GM04504 (cell line): ENCODE measurements at regions not wholly inside any gene's neighbourhood (a gene's known extent, or its start where the extent isn't known, plus 50 kb on each side); places are given as distances from the start of the nearest gene placed in this dataset.
"Not testable (repeated sequence)": the region's sequence is repeated elsewhere in the genome, so short reads cannot be mapped to it uniquely, and the experiment has no call there.

Experiments
- DNase-seq: peaks from one replicate; pipeline ENCODE4 v3.0.0-alpha.2; 2012; ENCODE audit warnings: low read depth

DNA sequence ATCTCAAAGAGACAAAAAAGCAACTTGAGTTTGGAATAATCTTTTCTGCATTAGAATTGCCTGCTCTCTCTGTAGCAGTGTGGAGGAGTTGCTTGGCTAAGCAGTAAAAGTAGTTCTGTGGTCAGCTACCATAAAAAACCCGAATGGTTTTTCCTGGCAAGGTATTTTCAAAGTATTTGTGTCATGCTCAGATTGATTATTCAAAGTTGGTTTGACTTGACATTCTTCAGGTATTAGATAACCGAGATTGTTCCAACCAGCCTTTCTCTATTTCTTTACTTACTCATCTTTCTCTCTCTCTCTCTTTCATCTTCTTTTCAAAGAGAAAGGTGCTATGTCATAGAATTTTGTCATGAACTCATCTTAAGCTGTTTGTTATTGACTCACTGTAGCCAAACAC is 404.9 kb downstream of the CPS1 start:
- no peak for DNase-seq

DNA sequence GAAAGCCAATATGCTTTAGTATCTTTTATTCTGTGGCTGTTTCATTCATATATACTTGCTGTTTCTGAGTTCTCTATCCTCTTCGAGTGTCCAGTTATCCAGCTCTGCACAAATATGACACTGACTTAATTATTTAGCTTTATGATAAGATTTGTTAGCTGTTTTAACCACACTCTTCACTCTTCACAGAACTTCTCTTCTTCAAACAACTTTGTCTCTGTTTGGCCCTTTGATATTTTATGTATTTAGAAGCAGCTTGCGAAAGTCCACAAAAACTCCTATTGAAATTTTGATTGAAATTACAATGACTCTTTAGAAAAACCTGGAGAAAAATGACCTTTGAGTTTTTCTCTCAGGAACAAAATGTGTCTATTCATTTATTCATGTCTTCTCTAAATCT is 407.0 kb downstream of the CPS1 start:
- no peak for DNase-seq

DNA sequence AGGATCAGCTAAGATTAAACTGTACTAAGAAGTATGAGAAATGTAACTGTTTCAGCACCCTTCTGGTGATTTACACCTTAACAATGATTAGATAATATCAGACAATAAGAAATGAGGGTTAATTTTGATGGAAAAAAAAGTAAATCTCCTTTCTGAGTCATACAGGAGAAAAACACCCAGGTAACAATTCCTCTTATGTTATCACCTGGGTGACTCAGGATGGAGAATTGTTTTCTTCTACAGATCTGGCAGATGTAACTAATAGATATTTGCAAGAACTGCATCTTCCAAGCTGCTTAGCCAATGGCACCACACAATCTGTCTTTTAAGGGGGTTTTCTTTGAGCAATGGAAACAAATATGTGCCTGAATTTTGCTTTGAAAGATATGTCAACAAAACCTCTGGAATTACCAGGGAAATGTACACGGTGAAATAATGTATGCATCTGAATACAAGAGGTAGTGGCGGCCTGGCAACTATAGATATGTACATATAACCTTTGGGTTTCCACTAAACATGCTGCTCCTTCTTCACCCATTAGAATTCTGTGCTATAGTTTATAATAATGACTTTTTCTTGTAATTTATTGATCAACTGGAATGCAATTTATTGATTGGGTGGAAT is 407.9 kb downstream of the CPS1 start:
- no peak for DNase-seq

DNA sequence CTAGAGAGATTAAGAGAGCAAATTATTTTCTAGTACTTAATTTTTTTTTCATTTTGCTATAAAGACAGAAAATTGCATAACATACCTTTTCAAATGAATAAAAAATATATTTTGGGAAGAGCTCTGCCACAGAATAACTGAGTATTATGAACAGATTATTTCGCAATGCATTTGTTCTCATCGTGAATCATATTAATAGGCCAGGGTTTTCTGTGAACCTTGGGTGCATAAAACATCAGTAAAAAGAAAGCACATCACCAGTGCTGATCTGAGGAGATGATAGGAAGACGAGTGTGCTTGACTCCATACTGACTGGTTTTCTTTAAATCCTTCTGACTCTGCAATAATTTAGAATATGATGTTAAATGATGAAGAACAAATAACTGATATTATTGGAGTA is 409.1 kb downstream of the CPS1 start:
- DNase-seq = no peak

DNA sequence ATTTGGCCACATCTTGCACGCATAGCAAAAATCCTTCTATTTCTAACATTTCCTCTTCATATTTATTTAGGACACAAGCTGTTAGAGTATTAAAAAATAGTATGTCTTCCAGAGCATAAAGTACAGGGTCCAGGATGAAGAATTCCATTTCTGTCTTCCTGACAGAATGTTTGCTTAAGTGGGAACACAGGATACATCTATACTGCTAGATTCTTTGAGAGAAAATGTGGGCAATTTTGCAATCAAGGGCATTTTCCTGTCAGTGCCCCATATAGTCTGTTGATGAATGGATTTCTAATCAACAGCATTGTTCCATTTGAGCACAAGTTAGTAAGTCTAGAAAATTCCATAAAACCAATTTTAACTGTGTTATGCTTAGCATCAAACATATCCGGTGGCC is 409.9 kb downstream of the CPS1 start:
- DNase-seq = no peak

DNA sequence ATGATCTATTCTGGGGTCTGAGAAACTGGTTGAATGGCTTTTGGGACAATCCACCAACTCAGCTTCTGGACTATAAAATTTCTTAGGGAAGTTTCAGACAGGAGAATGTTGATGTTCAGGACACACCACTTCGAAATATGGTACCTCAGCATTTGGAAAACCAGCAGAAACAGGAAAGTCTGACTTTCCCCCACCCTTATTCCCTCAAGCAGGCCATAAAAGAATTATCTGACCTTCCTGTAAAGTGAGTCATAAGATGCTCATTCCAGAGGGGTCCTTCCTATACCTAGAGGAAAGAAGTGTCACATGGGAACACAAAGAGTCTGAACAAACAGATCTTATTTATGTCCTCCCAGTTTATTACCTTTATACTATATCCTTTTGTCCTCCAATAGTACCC is 415.0 kb downstream of the CPS1 start:
- DNase-seq = no peak

DNA sequence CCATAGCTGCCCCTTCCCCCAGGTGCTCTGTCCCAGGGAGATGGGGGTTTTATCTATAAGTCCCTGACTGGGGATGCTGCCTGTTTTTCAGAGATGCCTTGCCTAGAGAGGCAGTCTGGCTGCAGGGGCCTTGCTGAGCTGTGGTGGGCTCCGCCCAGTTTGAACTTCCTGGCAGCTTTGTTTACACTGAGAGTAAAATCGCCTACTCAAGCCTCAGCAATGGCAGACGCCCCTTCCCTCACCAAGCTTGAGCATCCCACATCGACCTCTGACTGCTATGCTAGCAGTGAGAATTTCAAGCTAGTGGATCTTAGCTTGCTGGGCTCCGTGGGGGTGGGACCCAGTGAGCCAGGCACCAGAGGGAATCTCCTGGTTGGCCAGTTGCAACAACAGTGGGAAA is 430.4 kb downstream of the CPS1 start:
- not testable (repeated sequence) for DNase-seq

DNA sequence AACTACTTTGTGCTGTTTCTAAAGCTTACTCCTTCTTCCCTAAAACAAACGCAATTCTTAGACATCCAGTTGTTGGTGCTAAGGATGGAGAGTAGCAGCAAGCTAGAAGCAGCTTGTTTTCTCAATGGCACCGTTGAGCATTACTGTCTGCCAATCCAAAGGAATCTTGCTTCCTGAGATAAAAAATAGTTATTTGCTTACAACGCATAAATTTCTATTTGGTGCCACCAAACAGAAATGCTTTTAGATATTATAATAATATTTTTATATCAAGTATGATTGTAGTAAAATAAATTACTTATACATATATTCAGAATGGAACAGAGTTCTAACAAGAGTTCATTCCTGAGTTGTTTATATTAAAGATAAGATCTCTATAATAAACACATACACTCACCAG is 434.7 kb downstream of the CPS1 start:
- no peak for DNase-seq

DNA sequence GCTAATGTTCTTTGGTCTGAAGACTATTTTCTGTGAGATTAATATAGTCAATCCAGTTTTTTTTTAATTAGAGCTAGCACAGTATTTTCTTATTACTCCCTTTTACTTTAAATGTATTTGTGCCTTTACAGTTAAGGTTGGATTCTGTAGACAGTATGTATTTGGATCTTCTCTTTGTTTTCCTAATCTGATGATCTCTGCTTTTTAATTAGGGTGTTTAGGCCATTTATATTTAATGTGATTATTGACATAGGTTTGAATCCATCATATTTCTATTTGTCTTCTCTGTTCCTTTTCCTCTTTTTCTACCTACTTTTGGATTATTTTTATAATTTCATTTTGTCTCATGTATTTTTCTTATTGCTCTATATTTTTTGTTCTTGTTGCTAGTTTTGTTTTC is 437.7 kb downstream of the CPS1 start:
- DNase-seq = no peak

DNA sequence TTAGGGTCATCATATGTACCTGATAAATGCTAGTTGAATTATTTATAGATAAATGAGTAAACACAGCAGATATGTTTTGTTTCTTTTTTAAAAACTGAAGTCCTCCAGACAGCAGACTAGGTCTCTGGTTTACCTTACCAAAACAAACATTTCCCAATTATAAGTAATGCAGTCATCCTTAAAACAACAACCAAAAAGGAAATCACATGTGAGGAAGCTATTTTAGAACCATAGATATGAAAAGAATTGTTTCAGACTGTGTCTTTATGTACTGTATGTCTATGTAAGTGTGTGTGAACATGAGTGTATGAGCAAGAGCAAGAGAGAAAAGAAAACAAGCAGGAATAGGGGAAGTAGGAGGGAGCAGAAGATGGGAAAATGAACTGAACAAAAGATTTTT is 441.0 kb downstream of the CPS1 start:
- no peak for DNase-seq

DNA sequence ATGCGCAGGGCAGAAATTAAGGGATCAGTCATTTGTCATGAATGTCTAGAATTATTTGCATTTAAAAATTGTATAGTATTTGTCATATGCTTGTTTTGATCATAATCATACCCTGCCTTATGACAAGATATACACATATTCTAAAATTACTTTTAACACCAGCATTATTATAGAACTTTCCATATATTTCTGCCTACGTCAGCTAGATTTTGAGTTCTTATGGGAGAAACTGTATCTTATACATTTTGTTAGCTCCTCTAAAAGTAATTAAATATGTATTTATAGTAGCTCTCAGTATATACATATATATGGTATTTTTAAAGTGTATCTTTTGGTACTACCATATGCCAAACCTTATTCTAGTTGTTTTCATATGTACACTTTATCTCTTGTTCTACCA is 441.9 kb downstream of the CPS1 start:
- DNase-seq = no peak

DNA sequence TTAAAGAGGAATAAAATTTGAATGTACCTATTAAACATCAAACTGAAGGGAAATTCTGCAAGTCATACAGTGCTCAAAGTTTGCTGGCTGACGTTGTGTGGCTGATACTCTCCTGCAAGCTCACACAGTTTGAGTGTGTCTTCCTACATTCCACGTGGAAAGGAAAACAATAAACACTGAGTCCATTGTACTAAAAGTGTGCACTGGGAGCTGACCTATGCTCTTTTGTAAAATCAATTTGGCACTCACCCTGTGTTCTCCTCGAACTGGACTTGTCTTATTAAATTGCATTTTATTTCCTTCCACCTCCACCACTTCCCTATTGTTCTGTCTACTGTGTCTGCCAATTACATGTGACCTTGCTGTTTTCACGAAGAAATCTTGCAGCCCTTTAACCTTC is 458.0 kb downstream of the CPS1 start:
- DNase-seq = no peak

DNA sequence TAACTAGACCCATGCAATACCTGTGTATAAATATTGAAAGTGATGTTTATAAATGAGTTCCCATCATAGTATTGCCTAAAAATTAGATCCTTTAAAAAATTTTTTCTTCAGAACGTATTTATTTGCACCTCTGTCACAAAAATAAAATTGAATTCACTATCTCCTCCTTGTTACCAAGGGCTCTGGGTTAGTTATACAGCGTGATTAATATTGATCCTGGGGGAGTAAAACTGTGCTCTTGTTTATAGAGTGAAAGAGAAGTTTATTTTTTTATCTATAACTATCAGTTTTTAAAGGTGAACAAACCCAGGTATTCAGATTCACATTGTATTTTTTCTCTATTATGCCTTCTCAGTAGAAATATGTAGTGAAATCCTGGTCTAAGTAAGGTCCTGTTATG is 458.5 kb downstream of the CPS1 start:
- no peak for DNase-seq

DNA sequence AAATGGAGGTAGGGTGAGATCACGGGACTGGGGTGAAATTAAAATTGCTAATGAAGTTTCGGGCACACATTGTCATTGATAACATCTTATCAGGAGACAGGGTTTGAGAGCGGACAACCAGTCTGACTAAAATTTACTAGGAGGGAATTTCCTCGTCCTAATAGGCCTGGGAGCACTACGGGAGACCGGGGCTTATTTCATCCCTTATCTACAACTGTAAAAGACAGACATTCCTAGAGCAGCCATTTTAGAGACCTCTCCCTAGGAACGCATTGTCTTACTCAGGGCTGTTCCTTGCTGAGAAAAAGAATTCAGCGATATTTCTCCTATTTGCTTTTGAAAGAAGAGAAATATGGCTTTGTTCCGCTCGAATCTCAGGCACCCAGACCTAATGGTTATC is 468.7 kb downstream of the CPS1 start:
- not testable (repeated sequence) for DNase-seq

DNA sequence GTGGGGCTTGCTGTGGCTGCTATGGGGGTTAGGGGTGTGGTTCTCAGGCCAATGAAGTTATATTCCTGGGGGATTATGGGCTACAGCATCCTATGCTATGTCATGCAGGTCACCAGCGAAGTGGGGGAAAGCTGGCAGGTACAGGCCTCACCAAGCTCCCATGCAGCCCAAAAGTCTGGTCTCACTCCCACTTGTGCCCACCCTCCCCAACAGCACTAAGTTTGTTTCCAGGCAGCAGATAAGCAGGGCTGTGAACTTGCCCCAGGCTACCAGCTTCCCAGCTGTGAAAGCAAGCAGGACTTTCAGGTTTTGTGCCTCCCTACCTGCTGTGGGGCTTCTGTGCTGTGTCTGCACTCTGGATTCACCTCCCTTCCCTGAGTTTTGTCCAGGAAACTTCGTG is 469.7 kb downstream of the CPS1 start:
- no peak for DNase-seq

DNA sequence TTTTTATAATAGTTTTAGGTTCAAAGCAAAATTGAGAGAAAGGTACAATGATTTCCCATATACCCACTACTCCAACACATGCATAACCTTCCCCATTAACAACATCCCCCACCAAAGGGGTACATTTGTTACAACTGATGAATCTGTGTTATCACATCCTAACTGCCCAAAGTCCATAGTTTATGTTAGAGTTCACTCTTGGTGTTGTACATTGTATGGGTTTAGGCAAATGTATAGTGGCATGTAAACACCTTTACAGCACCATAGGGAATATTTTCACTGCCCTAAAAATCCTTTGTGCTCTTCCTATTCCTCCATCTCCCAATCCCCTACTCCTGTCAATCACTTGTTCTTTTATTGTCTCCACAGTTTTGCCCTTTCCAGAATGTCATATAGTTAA is 471.6 kb downstream of the CPS1 start:
- no peak for DNase-seq

DNA sequence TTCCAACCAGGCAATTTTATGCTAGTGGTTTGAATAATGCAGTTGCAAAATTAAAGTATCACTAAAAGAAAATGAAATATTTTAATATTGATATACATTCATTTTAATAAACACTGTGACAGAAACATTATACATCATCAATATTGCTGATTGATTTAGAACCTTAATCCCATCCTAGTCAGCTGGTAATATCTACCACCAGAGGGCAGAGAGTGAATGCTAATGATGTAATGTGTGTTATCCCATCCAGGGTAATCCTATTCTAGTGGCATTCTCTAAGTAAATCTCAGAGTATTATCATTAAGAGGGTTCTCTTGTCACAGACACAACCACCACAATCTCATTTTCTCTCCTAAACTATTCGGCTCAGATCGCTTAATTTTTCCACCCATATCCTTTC is 477.4 kb downstream of the CPS1 start:
- no peak for DNase-seq

DNA sequence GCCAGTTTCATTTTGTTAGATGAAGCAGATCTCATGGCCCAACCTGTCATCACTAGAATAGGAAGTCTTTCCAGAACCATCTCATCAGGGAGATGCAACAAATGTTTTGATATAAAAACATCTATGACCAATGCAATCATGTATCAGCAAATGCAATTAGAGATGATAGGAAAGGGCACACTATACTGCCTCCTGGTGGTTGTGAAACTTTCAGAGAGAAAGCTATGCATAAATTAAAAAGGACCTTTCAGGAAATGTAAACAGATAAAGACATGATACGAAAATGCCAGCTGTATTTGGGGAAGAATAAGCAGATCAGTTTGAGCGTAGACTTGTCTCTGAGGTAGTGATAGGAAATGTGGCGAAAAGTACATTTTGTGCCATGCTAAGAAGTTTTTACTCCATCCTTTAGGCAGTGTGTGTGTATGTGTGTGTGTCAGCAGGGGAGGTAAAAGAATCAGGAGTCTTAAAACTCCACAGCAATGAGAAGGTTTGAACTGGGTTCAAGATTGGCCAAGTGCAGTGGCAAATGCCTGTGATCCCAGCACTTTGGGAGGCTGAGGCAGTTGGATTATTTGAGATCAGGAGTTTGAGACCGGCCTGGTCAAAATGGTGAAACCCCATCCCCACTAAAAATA is 479.3 kb downstream of the CPS1 start:
- no peak for DNase-seq

DNA sequence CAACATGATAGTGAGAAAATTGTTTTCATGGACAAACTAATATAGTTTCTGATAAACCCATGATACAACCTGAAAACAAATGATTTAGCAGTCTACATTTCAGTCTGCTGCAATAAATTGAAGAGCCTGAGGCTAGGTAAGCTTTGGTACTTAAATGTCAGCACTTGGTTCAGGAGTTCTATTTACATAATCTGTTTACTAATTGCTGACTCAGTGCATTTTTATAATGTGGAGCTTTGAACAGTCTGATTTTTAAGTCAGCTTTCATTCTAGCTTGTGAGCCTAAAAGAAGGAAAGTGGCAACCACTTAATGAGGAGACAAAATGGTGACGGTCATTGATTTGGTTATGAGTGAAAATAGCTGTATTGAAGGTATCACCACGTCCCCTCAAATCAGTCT is 488.6 kb downstream of the CPS1 start:
- no peak for DNase-seq

DNA sequence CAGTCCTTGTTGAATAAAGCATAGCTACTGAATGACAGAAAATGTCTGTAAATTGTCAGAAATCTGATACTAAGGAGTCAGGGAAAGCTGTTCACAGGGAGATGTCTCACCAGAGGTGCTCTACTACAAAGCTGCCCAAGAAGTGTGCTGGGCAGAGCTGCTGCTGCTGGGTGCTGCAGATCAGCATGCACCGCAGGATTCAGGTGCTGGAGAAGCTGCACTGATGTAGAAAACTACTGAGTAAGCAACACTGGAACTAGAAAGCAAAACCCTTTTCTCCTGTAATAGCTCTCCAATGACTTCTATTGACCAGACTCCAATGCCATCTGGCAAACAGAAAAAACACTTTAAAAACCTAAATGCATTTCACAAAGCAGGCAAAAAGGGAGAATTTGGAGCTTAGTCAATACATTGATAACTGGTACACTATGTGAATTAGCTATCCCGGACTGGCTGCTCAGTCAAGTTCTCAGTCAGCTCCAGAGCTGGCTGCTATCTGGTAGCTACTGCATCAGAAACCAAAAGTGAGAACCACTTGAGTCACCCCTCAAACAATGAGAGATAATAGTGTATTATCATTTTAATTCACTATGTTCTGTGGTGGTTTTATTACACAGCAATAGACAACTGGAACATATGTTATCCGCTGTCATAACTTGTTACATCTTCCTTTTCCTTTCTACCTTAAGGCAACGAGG is 493.1 kb downstream of the CPS1 start:
- DNase-seq = no peak

DNA sequence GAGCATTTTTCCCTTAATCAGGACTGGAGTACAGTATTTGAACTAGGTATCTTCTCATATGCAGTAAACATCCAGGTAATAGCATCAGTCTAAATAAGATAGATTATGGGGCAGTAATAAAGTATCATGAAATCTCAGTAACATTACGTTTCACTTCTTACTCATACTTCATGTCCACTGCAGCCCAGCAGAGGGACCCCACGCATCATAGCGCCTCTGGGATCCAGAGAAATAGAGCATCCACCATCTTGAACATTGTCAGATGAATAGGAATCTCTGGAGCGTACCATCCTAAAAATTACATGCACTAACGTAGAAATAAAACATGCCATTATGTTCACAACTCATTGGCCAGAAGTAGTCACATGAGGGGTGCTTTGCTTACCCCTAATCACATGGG is 499.0 kb downstream of the CPS1 start:
- no peak for DNase-seq

DNA sequence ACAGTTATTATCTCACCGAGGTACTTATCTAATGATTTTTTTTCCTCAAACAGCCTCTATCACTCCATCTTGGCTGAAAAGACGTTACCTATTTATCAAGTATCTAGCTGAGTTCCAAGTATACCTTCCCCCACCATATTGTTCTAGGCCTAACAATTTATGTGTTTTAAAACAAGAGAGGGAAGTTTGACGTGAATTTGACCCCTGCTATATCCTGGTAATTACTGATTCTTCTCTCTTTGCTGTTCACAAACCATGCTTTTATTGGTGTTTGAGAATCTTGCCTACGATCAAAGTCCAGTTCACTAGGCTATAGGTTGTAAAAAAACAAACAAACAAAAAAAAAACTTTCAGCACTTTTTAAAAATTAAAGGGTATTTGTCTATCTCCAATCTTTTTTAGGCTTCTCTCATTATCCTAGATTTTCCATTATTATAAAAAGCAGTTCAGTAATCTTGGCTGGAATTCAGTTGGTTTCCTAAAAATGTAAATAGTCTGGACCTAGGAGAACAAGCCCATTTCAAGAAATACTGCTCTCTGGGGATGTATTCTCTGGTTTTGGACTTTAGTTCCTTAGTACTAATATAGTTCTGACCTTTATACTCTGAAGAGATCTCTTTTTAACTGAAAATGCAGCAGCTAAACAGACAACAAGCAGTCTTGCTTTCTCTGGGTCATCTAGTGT is 505.4 kb downstream of the CPS1 start:
- DNase-seq = no peak

DNA sequence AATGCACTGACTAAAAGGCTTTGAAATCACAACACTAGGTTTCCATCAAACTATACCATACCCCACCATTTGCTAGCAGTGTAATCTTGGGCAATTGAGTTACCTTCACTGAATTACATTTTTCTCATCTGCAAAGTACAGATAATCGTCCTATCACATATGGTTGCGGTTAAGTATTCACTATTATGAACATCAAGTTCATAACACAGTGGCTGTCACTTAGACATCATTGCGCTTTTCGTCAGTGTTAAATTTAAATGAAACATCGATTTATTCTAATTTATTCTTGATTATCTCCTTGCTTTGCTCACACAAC is 505.9 kb downstream of the CPS1 start:
- DNase-seq = no peak
